ENCODE measurements at regions not wholly inside any gene's neighbourhood (a gene's known extent, or its start where the extent isn't known, plus 50 kb on each side); places are given as distances from the start of the nearest gene placed in this dataset.
A peak's percentile ranks its signal among the peaks of the same experiment; 100 is the strongest.
"Not testable (repeated sequence)": the region's sequence is repeated elsewhere in the genome, so short reads cannot be mapped to it uniquely, and the experiment has no call there.

DNA sequence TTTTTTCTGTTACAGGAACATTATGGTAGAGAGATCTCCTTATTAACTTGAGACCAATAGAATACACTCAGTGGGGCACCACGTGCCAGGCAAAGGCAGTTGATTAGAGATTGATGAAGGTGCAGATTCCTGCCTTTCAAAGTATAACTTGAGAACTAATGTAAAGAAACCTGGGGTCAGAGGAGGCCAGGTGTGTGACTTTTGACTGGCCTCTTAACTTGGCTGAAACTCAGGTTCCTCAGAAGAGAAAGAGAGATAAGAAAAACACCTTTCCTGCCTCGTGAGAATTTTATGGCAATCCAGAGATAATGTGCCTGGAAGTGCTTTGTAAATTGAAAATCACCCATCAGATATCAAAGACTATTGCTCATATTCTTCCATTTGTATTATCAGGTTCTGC, 110.7 kb upstream of the GZMB start:
- DNase-seq (ENCODE audit: low read depth in 2 of 2), result no peak

DNA sequence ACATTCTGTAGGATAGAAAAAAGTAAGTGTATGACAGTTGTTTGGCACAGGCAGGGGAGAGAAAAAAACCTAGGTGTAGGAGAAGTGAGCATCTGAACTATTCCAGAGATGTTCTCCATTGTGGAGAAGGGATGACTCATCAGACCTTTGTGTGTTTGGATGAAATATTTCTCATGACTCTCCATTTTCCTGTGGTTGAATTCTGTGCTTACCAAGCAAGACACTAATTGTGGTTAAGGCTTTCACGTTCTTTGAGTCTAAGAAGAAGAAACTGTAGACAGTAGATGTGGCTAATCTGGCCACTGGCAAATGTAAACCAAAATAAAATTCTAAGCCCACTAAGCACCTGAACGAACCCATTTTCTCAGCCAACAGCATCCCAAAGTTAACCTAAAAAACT, 107.9 kb upstream of the GZMB start:
- DNase-seq (ENCODE audit: low read depth in 2 of 2), result peak; percentile 3 to 4

GRCh38 chr14:24735984-24736630, 102.1 kb upstream of the GZMB start:
- DNase-seq (ENCODE audit: low read depth in 2 of 2), result no peak

- DNase-seq (ENCODE audit: low read depth in 2 of 2), result peak; percentile 38 to 44
Measured at GRCh38 chr14:24734917-24735500, 101.0 kb upstream of the GZMB start.

DNA sequence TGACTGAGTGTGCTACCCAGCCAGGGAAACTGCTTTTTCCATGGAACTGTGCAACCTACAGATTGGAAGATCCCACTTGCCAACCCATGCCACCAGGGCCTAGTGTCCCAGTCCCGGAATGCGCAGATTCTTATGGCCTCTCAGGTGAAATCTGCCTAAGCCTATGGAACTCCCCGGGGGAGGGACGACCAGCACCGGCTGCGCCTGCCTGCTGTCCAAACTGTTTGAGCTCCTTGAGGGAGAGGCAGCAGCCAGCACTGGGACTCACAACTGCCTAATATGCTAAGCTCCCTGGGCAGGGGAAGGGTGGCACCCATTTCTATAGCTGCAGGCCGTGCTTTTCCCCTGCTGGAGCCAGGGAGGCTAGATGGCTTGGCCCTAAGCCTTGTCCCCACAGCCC, 92.5 kb upstream of the GZMB start:
- no peak for DNase-seq (ENCODE audit: low read depth in 2 of 2)

DNA sequence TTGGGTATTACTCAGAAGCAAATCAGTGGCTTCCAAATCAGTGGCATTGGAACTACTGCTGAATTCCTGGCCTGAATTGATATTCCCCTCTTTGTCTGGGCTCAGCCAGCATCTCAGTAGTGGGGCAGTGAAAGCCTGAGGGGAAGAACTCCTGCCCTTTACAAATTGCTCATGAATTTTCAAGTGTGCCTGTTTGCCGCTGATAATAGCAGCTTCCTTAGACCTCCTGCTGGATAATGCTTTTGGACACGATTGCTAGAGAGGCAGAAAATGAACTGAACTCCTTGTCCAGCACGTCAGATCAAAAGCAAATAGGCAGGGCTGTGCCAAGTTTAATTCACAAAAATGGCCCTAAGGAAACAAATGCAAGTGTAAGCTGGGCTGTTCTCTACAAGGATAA, 91.3 kb upstream of the GZMB start:
- DNase-seq (ENCODE audit: low read depth in 2 of 2), result no peak

GRCh38 chr14:24721775-24722174, 87.8 kb upstream of the GZMB start:
- DNase-seq (ENCODE audit: low read depth in 2 of 2), result no peak

DNA sequence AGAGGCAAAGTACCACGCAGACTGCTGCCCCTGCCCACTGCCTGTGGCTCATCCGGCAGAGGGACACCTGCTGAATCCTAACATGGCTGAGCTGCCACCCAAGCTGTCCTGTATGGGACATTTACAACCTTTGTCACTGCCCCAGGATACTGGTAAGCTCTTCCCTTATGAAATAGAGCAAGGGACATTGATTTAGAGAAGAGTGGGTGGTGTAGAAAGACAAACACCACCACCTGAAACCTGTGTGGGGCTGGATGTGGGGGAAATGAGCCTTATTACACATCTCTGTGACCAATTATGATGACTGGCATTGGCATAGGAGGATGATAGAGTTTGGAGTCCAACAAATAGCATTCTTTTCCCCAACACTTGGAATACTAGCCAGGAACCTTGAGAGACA, 81.2 kb upstream of the GZMB start:
- DNase-seq (ENCODE audit: low read depth in 2 of 2), result no peak

GRCh38 chr14:24713404-24713803, 79.4 kb upstream of the GZMB start:
- DNase-seq (ENCODE audit: low read depth in 2 of 2), result no peak

DNA sequence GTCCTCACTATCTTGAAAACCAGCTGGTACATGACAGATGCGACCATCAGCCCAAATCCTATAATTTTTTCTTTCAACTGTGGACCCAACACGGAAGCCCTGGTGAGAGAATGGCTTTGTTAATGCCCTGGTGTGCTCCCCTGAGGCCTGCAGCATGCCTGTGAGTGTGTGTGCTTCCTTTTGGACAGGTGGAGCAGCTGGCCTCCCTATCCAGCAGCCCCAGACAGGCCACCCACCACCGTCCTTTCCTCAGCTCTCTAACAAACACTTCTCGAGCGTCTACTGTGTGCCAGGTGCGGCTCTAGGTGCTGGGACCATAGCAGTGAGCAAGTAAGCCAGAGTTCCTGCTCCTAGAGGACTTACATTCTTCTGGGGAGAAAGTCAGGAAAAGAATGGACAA, 78.9 kb upstream of the GZMB start:
- DNase-seq (ENCODE audit: low read depth in 2 of 2), result no peak

DNA sequence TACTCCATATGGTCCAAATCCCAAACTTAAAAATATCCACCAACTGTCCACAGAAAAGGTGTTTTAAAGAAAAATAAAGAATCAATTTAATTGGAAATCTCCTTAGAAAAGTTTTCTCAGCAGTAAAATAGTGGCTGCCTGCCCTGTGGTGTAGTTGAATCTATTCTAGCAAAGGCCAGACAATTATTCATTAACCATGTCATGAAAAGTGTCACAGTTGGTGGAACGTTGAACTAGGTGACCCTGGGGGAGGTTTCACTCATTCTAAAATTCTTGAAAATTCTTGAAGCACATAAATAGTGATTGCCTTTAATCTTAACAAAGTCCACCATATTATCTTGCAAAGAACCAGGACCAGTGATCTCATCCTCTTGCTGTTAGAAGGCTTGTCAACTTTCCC, 78.4 kb upstream of the GZMB start:
- DNase-seq (ENCODE audit: low read depth in 2 of 2), result no peak

GRCh38 chr14:24710403-24711112, 76.6 kb upstream of the GZMB start:
- peak; percentile 18 to 24 for DNase-seq (ENCODE audit: low read depth in 2 of 2)

- DNase-seq (ENCODE audit: low read depth in 2 of 2), result no peak
Measured at GRCh38 chr14:24708684-24709083, 74.7 kb upstream of the GZMB start.

DNA sequence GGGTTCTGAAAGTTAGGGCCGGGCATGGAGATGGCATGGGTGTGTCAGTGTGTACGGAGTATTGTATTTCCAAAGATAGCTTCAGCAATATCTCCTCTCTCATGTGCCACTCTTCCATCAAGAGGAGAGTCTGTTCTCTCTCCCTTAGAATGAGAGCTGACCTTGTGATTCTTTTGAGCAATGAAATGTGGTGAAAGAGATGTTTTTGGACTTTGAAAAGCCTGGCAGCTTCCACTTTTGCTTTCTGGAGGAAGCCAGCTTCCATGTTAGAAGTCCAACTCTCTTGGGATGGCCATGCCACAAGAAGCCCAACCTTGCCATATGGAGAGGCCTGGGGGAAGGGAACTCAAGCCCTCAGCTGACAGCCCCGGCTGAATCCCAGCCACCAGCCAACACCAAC, 72.4 kb upstream of the GZMB start:
- DNase-seq (ENCODE audit: low read depth in 2 of 2), result no peak

GRCh38 chr14:24705840-24706239, 71.8 kb upstream of the GZMB start:
- no peak for DNase-seq (ENCODE audit: low read depth in 2 of 2)

DNA sequence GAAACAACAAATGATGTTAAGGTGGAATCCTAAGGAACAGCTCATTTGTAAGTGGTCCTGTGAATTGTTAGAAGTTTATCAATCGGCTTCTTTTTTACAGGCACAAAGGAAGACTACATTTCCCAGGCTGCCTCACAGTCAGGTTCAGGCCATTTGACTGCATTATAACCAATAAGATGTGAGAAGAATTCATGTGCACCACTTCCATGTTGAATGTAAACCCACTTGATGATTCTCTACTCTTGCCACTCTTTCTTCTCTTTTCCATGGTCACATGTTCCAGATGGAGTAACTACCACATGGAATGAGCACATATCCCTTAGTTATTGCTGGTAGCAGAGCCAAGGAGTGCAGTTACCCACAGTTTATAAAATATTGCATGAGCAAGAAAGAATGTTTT, 67.1 kb upstream of the GZMB start:
- no peak for DNase-seq (ENCODE audit: low read depth in 2 of 2)

DNA sequence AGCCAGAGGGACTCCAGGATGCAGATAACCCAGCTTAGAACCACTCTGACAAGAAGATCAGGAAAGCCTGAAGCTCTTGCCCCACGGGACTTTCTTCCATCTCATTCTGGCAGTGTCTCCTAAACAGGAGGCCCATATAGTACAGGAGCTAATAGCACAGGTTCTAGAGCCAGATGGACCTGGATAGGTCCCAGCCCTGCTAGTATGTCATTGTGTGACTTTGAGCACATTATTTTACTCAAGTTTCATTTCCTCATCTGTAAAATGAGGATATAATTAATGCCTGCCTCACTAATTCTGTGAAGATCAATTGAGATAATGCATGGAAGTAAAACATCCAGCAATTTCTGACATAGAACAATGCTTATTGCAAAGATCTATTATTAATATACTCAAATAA, 66.5 kb upstream of the GZMB start:
- no peak for DNase-seq (ENCODE audit: low read depth in 2 of 2)

- DNase-seq (ENCODE audit: low read depth in 2 of 2), result no peak
Measured at GRCh38 chr14:24699052-24699451, 65.1 kb upstream of the GZMB start.

GRCh38 chr14:24696280-24696920, 62.4 kb upstream of the GZMB start:
- DNase-seq (ENCODE audit: low read depth in 2 of 2), result not testable (repeated sequence)

DNA sequence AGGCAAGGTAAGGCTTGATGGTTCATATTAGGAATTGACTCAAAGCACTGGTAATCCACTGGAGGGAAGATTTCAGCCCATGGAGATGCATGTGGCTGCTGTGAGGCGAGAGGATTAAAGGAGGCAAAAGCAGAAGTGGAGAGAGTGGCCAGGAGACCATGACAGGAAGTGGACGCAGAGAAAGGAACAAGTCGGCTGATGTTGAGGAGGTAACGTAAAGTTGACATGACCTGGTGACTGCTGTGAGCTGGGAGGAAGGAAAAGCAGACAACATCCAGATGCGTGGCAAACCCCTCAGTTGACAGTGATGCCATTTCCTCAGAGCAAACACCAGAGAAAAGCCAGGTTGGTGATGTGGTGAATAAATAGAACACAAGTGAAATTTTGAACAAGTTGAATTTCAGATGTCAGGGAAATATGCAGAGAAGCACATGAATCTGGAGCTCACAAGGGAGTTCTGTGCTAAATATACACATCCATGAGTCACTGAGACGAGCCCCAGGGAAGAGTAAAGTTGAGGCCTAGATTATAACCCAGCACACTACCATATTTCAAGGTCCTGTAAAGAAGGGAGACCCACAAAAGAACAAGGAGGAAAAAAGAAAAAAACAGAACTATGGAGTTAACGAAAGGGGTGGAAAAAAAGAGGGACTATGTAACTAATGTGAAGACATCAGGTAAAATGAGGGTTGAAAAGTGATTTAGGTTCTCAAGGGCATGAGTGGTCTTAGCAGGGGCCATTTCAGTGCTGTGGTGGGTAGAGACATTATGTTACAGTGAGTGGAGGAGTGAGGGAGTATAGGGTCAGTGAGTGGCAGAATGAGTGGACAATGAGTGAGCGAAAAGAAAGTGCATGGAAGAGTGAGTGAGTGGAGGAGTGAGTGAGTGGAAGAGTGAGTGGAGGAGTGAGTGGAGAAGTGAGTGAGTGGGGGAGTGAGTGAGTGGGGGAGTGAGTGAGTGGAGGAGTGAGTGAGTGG, 61.6 kb upstream of the GZMB start:
- no peak for DNase-seq (ENCODE audit: low read depth in 2 of 2)

- DNase-seq (ENCODE audit: low read depth in 2 of 2), result no peak
Measured at GRCh38 chr14:24694680-24695079, 60.7 kb upstream of the GZMB start.

DNA sequence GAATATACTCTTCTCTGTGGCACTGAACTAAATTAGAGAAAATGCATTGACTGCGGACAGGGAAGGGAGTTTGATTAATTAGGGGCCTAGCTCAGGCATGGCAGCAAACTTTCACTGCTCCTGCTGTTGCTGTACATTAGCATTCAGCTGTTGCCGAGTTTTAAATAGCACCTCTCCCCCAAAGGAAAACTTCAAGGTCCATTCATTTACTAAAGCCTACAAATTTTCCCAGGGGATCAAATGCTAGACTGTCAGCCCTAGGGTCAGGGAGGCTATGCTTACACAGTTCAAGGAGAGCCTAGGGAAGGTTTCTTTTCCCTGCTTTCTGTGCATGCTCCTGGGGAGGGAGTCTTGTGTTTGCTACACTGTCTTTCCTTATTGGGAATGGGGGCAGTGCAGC, 60.0 kb upstream of the GZMB start:
- DNase-seq (ENCODE audit: low read depth in 2 of 2), result no peak
